Heart right ventricle (tissue), 16 donors: ENCODE measurements at regions not wholly inside any gene's neighbourhood (a gene's known extent, or its start where the extent isn't known, plus 50 kb on each side); places are given as distances from the start of the nearest gene placed in this dataset.

ENCODE experiments used
- ATAC-seq, 8 donors: fragments of 200-7000 bp; cut with Tn5 transposase; one replicate each; pipeline ENCODE4 v1.9.1; 2020; ENCODE audit warnings: mild to moderate bottlenecking in 8 of 8, moderate library complexity in 8 of 8, moderate number of reproducible peaks in 1 of 8
- DNase-seq, 2 donors: peaks; one replicate each; pipeline ENCODE4 v3.0.0-alpha.2; 2020
- H3K27ac ChIP-seq, 10 donors: fragments of 200-600 bp; sonication (generic) in 2 of 10; one replicate each; pipeline versions ENCODE4 v1.5.0 to v1.8.0; 2020 to 2022; ENCODE audit warnings: mild to moderate bottlenecking in 3 of 10
- H3K27me3 ChIP-seq, 7 donors: fragments of 200-600 bp; one replicate each; pipeline ENCODE4 v1.8.0; 2021 to 2022; ENCODE audit warnings: mild to moderate bottlenecking in 2 of 7
- H3K36me3 ChIP-seq, 9 donors: fragments of 200-600 bp; sonication (generic) in 1 of 9; one replicate each; pipeline versions ENCODE4 v1.5.0 to v1.8.0; 2020 to 2022; ENCODE audit warnings: mild to moderate bottlenecking in 2 of 9
- H3K4me1 ChIP-seq, 9 donors: fragments of 200-600 bp; sonication (generic) in 1 of 9; one replicate each; pipeline versions ENCODE4 v1.5.0 to v1.8.0; 2020 to 2022; ENCODE audit warnings: mild to moderate bottlenecking in 4 of 9
- H3K4me3 ChIP-seq, 10 donors: fragments of 200-600 bp; sonication (generic) in 2 of 10; one replicate each; pipeline versions ENCODE4 v1.5.0 to v1.8.0; 2020 to 2022; ENCODE audit warnings: mild to moderate bottlenecking in 7 of 10, moderate library complexity in 2 of 10
- H3K9me3 ChIP-seq, 11 donors: fragments of 200-600 bp in 10 of 11; sonication (generic) in 2 of 11; one replicate each; pipeline versions ENCODE4 v1.5.0 to v1.8.0; 2013 to 2022; ENCODE audit warnings: mild to moderate bottlenecking in 2 of 11, control low read depth in 1 of 11, moderate library complexity in 1 of 11
- CTCF ChIP-seq, 9 donors: fragments of 200-600 bp; sonication (generic) in 2 of 9; IDR thresholded peaks; one replicate each; pipeline versions ENCODE4 v1.5.0 to v1.8.0; 2021 to 2022; ENCODE audit warnings: antibody characterized with exemption in 9 of 9, mild to moderate bottlenecking in 5 of 9, moderate library complexity in 1 of 9
- WGBS, 2 donors: extraction: QIAGEN DNeasy Blood & Tissue Kit; methylation state at CpG; one replicate each; pipeline ENCODE4 v1.1.7; 2013; ENCODE audit warnings: inconsistent platforms in 1 of 2; 5-methylcytosine and 5-hydroxymethylcytosine counted together
- intact Hi-C, 10 donors: fragments of 100-400 bp; cut with DNase I; formaldehyde crosslinking; loops; one replicate each; pipeline versions ENCODE4 v1.11.1 to v1.14.2; 2022
- donor health status: Arrhythmogenic right ventricular cardiomyopathy.
- donor health status: ischemic (EF 13 %, LVEDD 7.1; RV severe dilation, severe dysfunction).
- donor health status: healthy with polysubstance abuse.
- donor health status: DM: no; HTN: yes; CAD: no.
- donor health status: DM: no; HTN: no; CAD: no.
- donor health status: ischemic (EF 25% LVEDD 6.9; RV normal size, moderate dysfunction).
- donor health status: ischemic (EF 25% LVEDD 5.7; RV mildly dilated, moderate dysfunction).
- donor health status: healthy.
- donor health status: DM: yes; HTN: yes; CAD: no.
- donor health status: Ischemic cardiomyopathy.
- donor health status: ischemic (EF 35%, LVEDD 5.7; RV mildly dilated, moderate dysfunction).
- donor health status: nonischemic (EF 11% LVEDD 7.7; RV severe dilation, severe dysfunction).
- donor health status: DM: yes; HTN: yes; CAD: no.
- donor health status: PGD.
- donor health status: ischemic (EF 29% LVEDD 5.4; RV normal size, mild dysfunction).
- donor health status: nonischemic (EF 23%, LVEDD 6.1; RV moderate dilation, normal function).

- Histone ChIP-seq H3K27me3 (no peaks in the 10 kb centered on the region), H3K9me3 (peaks cover 0 to 7% (median 0%) of the 10 kb centered on the region in 11 donors), H3K4me1 (peaks cover 0 to 3% (median 0%) of the 10 kb centered on the region in 9 donors), H3K36me3 (no peaks in the 10 kb centered on the region), H3K4me3 (no peak overlapping the region), H3K27ac (no peak overlapping the region)
- intact Hi-C loops: no loop called here
- 69 to 77% methylated on average over 3 of the region's 3 CpGs for whole genome bisulfite sequencing, 2 donors
- ATAC-seq (no peak), DNase-seq (no peak)
- TF ChIP-seq CTCF (IDR thresholded peaks at IDR 0.05): no peak
Observed at GRCh38 chr2:56537756-56538155, 354.0 kb downstream of the CCDC85A start.

GRCh38 chr2:56539618-56540017, 355.8 kb downstream of the CCDC85A start:
- no peak overlapping the region for H3K27ac ChIP-seq

GRCh38 chr2:56540467-56540866, 356.7 kb downstream of the CCDC85A start:
- Histone ChIP-seq H3K27ac (no peak overlapping the region), H3K4me1 (peaks cover 0 to 5% (median 0%) of the 10 kb centered on the region in 9 donors), H3K9me3 (peaks cover 0 to 7% (median 0%) of the 10 kb centered on the region in 11 donors), H3K36me3 (no peaks in the 10 kb centered on the region), H3K27me3 (no peaks in the 10 kb centered on the region), H3K4me3 (no peak overlapping the region)
- no peak for ATAC-seq
- TF ChIP-seq CTCF (IDR thresholded peaks at IDR 0.05): no peak
- DNase-seq: no peak
- intact Hi-C loops: no loop called here
- 69 to 74% methylated on average over 1 of the region's 1 CpG for WGBS, 2 donors

More at GRCh38 chr2:56539618-56540017, 355.8 kb downstream of the CCDC85A start:
- DNase-seq: no peak
- no peaks in the 10 kb centered on the region for H3K27me3 ChIP-seq
- H3K4me1 ChIP-seq: peaks cover 0 to 5% (median 0%) of the 10 kb centered on the region in 9 donors
- intact Hi-C loops: no loop called here
- no peak for ATAC-seq
- H3K36me3 ChIP-seq: no peaks in the 10 kb centered on the region
- TF ChIP-seq CTCF (IDR thresholded peaks at IDR 0.05): no peak
- H3K9me3 ChIP-seq: peaks cover 0 to 7% (median 0%) of the 10 kb centered on the region in 11 donors
- no peak overlapping the region for H3K4me3 ChIP-seq
- 87 to 91% methylated on average over 2 of the region's 2 CpGs for WGBS, 2 donors

- no peak overlapping the region for H3K27ac ChIP-seq
- ATAC-seq (no peak), DNase-seq (no peak)
- no peaks in the 10 kb centered on the region for H3K36me3 ChIP-seq
- peaks cover 0 to 7% (median 0%) of the 10 kb centered on the region in 11 donors for H3K9me3 ChIP-seq
- no peak for TF ChIP-seq CTCF (IDR thresholded peaks at IDR 0.05)
- H3K27me3 ChIP-seq: no peaks in the 10 kb centered on the region
- no peak overlapping the region for H3K4me3 ChIP-seq
- H3K4me1 ChIP-seq: peaks cover 0 to 5% (median 0%) of the 10 kb centered on the region in 9 donors
- 78 to 82% methylated on average over 4 of the region's 4 CpGs for WGBS, 2 donors
- intact Hi-C loops: no loop called here
Observed at GRCh38 chr2:56540916-56541315, 357.1 kb downstream of the CCDC85A start.
